SK-N-SH (cell line): ENCODE measurements at regions not wholly inside any gene's neighbourhood (a gene's known extent, or its start where the extent isn't known, plus 50 kb on each side); places are given as distances from the start of the nearest gene placed in this dataset.

Source experiments
- CTCF ChIA-PET: fragments of 300-600, 350-600 bp; formaldehyde crosslinking; extraction: SDS; loops from one replicate; lab custom pipeline; 2021; lab: Yijun Ruan, JAX
- POLR2A ChIA-PET: fragments of 350-600 bp; sonication (Branson Sonifier 250); formaldehyde crosslinking; extraction: SDS; loops from one replicate; lab custom pipeline; 2020; ENCODE audit warnings: antibody characterized with exemption, inconsistent platforms; lab: Yijun Ruan, JAX
- DNase-seq: peaks from one replicate; pipeline ENCODE4 v3.0.0; 2012
- H2AFZ ChIP-seq: fragments of 200-600 bp; sonication (generic); 2 replicates; pipeline ENCODE4 v1.8.1; 2016; ENCODE audit warnings: antibody characterized with exemption, mild to moderate bottlenecking, low read depth
- H3F3A ChIP-seq: fragments of 200-600 bp; sonication (generic); replicated peaks from 2 replicates; pipeline ENCODE3; 2016; ENCODE audit warnings: antibody characterized with exemption, mild to moderate bottlenecking; ENCODE audit not compliant: insufficient read depth
- H3K27ac ChIP-seq, 2 experiments: fragments of 200-500 bp in 1 of 2; fragments of 200-600 bp in 1 of 2; sonication (Bioruptor generic) in 1 of 2; sonication (generic), shearing (Covaris generic) in 1 of 2; 2 replicates each; pipeline versions ENCODE4 v1.5.1 to v1.6.1; 2014 to 2016; ENCODE audit warnings: low read depth in 2 of 2, inconsistent platforms in 1 of 2, low read length in 1 of 2, mild to moderate bottlenecking in 1 of 2, mixed read lengths in 1 of 2
- H3K27me3 ChIP-seq: fragments of 200-600 bp; sonication (generic), shearing (Covaris generic); 2 replicates; pipeline ENCODE4 v1.6.1; 2016; ENCODE audit warnings: mixed run types; ENCODE audit not compliant: insufficient read depth
- H3K36me3 ChIP-seq, 2 experiments: fragments of 200-500 bp in 1 of 2; fragments of 200-600 bp in 1 of 2; sonication (Bioruptor generic) in 1 of 2; sonication (generic) in 1 of 2; replicated peaks in 1 of 2; 2 replicates each; pipeline versions ENCODE3 to v1.5.1; 2014 to 2016; ENCODE audit warnings: low read length in 1 of 2, mild to moderate bottlenecking in 1 of 2; ENCODE audit not compliant: insufficient read depth in 2 of 2, control insufficient read depth in 1 of 2
- H3K4me1 ChIP-seq, 2 experiments: fragments of 200-500 bp in 1 of 2; fragments of 200-600 bp in 1 of 2; sonication (Bioruptor generic) in 1 of 2; sonication (generic), shearing (Covaris generic) in 1 of 2; 2 replicates each; pipeline versions ENCODE4 v1.5.1 to v1.6.1; 2014 to 2016; ENCODE audit warnings: low read depth in 1 of 2, low read length in 1 of 2, mixed run types in 1 of 2; ENCODE audit not compliant: insufficient read depth in 2 of 2, control insufficient read depth in 1 of 2
- H3K4me2 ChIP-seq: fragments of 200-600 bp; sonication (generic), shearing (Covaris generic); 2 replicates; pipeline ENCODE4 v1.6.1; 2017; ENCODE audit warnings: mixed run types
- H3K4me3 ChIP-seq, 2 experiments: fragments of 200-500 bp in 1 of 2; fragments of 200-600 bp in 1 of 2; sonication (Bioruptor generic) in 1 of 2; sonication (generic), shearing (Covaris generic) in 1 of 2; 2 replicates each; pipeline versions ENCODE4 v1.5.1 to v1.8.1; 2014 to 2016; ENCODE audit warnings: low read depth in 2 of 2, inconsistent platforms in 1 of 2, low read length in 1 of 2, mild to moderate bottlenecking in 1 of 2, mixed read lengths in 1 of 2, moderate library complexity in 1 of 2
- H3K79me2 ChIP-seq: fragments of 200-600 bp; sonication (generic); 2 replicates; pipeline ENCODE4 v1.8.1; 2017; ENCODE audit warnings: mild to moderate bottlenecking; ENCODE audit not compliant: insufficient read depth
- H3K9ac ChIP-seq: fragments of 200-600 bp; sonication (generic); 2 replicates; pipeline ENCODE4 v1.6.1; 2017; ENCODE audit warnings: mixed run types
- H3K9me2 ChIP-seq: fragments of 200-600 bp; sonication (generic); 2 replicates; pipeline ENCODE4 v1.6.1; 2017; ENCODE audit warnings: mixed run types
- H3K9me3 ChIP-seq: fragments of 200-600 bp; sonication (generic); 2 replicates; pipeline ENCODE4 v1.6.1; 2017; ENCODE audit warnings: mixed run types, mild to moderate bottlenecking, moderate library complexity
- H4K20me1 ChIP-seq: fragments of 200-600 bp; sonication (generic); 2 replicates; pipeline ENCODE4 v1.6.1; 2017; ENCODE audit warnings: mild to moderate bottlenecking, mixed run types; ENCODE audit not compliant: insufficient read depth
- ELF1 ChIP-seq: IDR thresholded peaks from 2 replicates; pipeline ENCODE4 v1.4.0; 2012
- EP300 ChIP-seq, 2 experiments: IDR thresholded peaks; 2 replicates each; pipeline versions ENCODE4 v1.4.0 to v1.6.1; 2012; ENCODE audit warnings: borderline replicate concordance in 1 of 2, low read depth in 1 of 2, low read length in 1 of 2
- EZH2phosphoT487 ChIP-seq: fragments of 200-600 bp; sonication (generic); IDR thresholded peaks from 2 replicates; pipeline ENCODE4 v1.6.1; 2017; ENCODE audit warnings: low read depth, mixed run types, mild to moderate bottlenecking, antibody characterized with exemption, moderate library complexity, borderline replicate concordance
- FOXJ3 ChIP-seq: sonication (generic); formaldehyde crosslinking; IDR thresholded peaks from 2 replicates; pipeline ENCODE4 v1.5.1; 2020; ENCODE audit warnings: mild to moderate bottlenecking, missing genetic modification reagents
- FOXM1 ChIP-seq: IDR thresholded peaks from 2 replicates; pipeline ENCODE4 v1.4.0; 2012; ENCODE audit warnings: low read depth, mild to moderate bottlenecking
- GABPA ChIP-seq: IDR thresholded peaks from 2 replicates; pipeline ENCODE4 v1.4.0; 2012; ENCODE audit warnings: low read depth, mild to moderate bottlenecking
- IRF3 ChIP-seq: fragments of 150-350 bp; IDR thresholded peaks from 2 replicates; pipeline ENCODE4 v1.6.1; 2016; ENCODE audit warnings: mild to moderate bottlenecking, low read depth, low read length
- JUND ChIP-seq: IDR thresholded peaks from 2 replicates; pipeline ENCODE4 v1.4.0; 2012
- MXI1 ChIP-seq: IDR thresholded peaks from 2 replicates; pipeline ENCODE4 v1.6.1; 2012; ENCODE audit warnings: mild to moderate bottlenecking, low read depth, low read length, improper control_type of control experiment
- NRF1 ChIP-seq: IDR thresholded peaks from 2 replicates; pipeline ENCODE4 v1.6.1; 2012; ENCODE audit warnings: low read depth, mild to moderate bottlenecking, low read length
- POLR2AphosphoS5 ChIP-seq: IDR thresholded peaks from 2 replicates; pipeline ENCODE4 v1.6.1; 2012; ENCODE audit warnings: low read depth, low read length
- RAD21 ChIP-seq: IDR thresholded peaks from 2 replicates; pipeline ENCODE4 v1.6.1; 2012; ENCODE audit warnings: mild to moderate bottlenecking, low read length
- REST ChIP-seq: IDR thresholded peaks from 2 replicates; pipeline ENCODE4 v1.6.1; 2012; ENCODE audit warnings: mild to moderate bottlenecking, low read depth, low read length, moderate library complexity
- RXRA ChIP-seq: IDR thresholded peaks from 2 replicates; pipeline ENCODE4 v1.4.0; 2012; ENCODE audit warnings: low read depth, mild to moderate bottlenecking, borderline replicate concordance
- TAF1 ChIP-seq: IDR thresholded peaks from 2 replicates; pipeline ENCODE4 v1.6.1; 2012; ENCODE audit warnings: low read depth, mild to moderate bottlenecking, low read length, moderate library complexity, borderline replicate concordance
- TEAD4 ChIP-seq: IDR thresholded peaks from 2 replicates; pipeline ENCODE4 v1.4.0; 2012; ENCODE audit warnings: mild to moderate bottlenecking, borderline replicate concordance; ENCODE audit not compliant: insufficient read depth
- USF2 ChIP-seq: fragments of 150-350 bp; IDR thresholded peaks from 2 replicates; pipeline ENCODE4 v1.6.1; 2017; ENCODE audit warnings: antibody characterized with exemption, low read length, low read depth, borderline replicate concordance
- YY1 ChIP-seq: IDR thresholded peaks from 2 replicates; pipeline ENCODE4 v1.4.0; 2012; ENCODE audit warnings: low read depth, mild to moderate bottlenecking
- ZBTB33 ChIP-seq: IDR thresholded peaks from 2 replicates; pipeline ENCODE4 v1.4.0; 2012; ENCODE audit warnings: low read depth, borderline replicate concordance

GRCh38 chr11:104279587-104279986 is 115.6 kb upstream of the PDGFD start:
- Histone ChIP-seq H3K4me3 (no peak overlapping the region), H3K4me1 (no peaks in the 10 kb centered on the region), H3K9me3 (no peaks in the 10 kb centered on the region), H2AFZ (no peak overlapping the region), H3K4me2 (no peak overlapping the region), H3K27ac (no peak overlapping the region), H3F3A (no peaks in the 10 kb centered on the region), H3K27me3 (no peaks in the 10 kb centered on the region), H3K9me2 (no peaks in the 10 kb centered on the region), H4K20me1 (no peaks in the 10 kb centered on the region), H3K79me2 (no peaks in the 10 kb centered on the region), H3K9ac (no peak overlapping the region), H3K36me3 (no peaks in the 10 kb centered on the region)
- ChIA-PET POLR2A (no interaction called here), CTCF (no interaction called here)
- no peak for DNase-seq
- no peak for TF ChIP-seq FOXJ3 (CRISPR knock-in tag)
- TF ChIP-seq GABPA, result no peak
- TF ChIP-seq EP300 (IDR thresholded peaks at IDR 0.05; ENCODE audit: borderline replicate concordance in 1 of 2, low read depth in 1 of 2, low read length in 1 of 2), result no peak
- TF ChIP-seq MXI1, result no peak
- TF ChIP-seq NRF1, result no peak
- no peak for TF ChIP-seq JUND
- no peak for TF ChIP-seq ZBTB33
- TF ChIP-seq EZH2phosphoT487, result no peak
- TF ChIP-seq FOXM1, result no peak
- no peak for TF ChIP-seq USF2
- TF ChIP-seq REST, result no peak
- TF ChIP-seq TEAD4, result no peak
- TF ChIP-seq YY1, result no peak
- no peak for TF ChIP-seq RAD21
- TF ChIP-seq TAF1, result no peak
- no peak for TF ChIP-seq POLR2AphosphoS5
- TF ChIP-seq RXRA, result no peak
- TF ChIP-seq ELF1, result no peak
- TF ChIP-seq IRF3, result no peak
